GM12873 (cell line): ENCODE measurements at regions not wholly inside any gene's neighbourhood (a gene's known extent, or its start where the extent isn't known, plus 50 kb on each side); places are given as distances from the start of the nearest gene placed in this dataset.

Experiments used
- CTCF ChIP-seq: IDR thresholded peaks from 2 replicates; pipeline ENCODE4 v1.5.1; 2012; ENCODE audit warnings: low read depth, mild to moderate bottlenecking, moderate library complexity, low read length, control low read depth; ENCODE audit not compliant: insufficient read depth; ENCODE audit errors: missing control alignments

GRCh38 chr3:67109651-67110204 lies 111.6 kb downstream of the KBTBD8 start:
- TF ChIP-seq CTCF, result peak; percentile 70

- peak; percentile 98 for TF ChIP-seq CTCF
These were observed 115.8 kb downstream of the KBTBD8 start for GRCh38 chr3:67113802-67114407.

GRCh38 chr3:67118122-67118521 lies 120.0 kb downstream of the KBTBD8 start:
- TF ChIP-seq CTCF, result no peak

GRCh38 chr3:67118635-67119034 lies 120.5 kb downstream of the KBTBD8 start:
- TF ChIP-seq CTCF, result no peak

- TF ChIP-seq CTCF, result no peak
These were observed 125.8 kb downstream of the KBTBD8 start for GRCh38 chr3:67123914-67124313.

- no peak for TF ChIP-seq CTCF
These were observed 129.1 kb downstream of the KBTBD8 start for GRCh38 chr3:67127254-67127653.

- TF ChIP-seq CTCF, result no peak
These were observed 144.3 kb downstream of the KBTBD8 start for GRCh38 chr3:67142432-67142831.

GRCh38 chr3:67145738-67146137 lies 147.6 kb downstream of the KBTBD8 start:
- no peak for TF ChIP-seq CTCF
